ENCODE measurements at regions not wholly inside any gene's neighbourhood (a gene's known extent, or its start where the extent isn't known, plus 50 kb on each side); places are given as distances from the start of the nearest gene placed in this dataset.

- TF ChIP-seq REST (IDR thresholded peaks at IDR 0.05; ENCODE audit: low read depth, low read length) (no peak), FOXM1 (IDR thresholded peaks at IDR 0.05; ENCODE audit: low read depth) (no peak), ELF1 (IDR thresholded peaks at IDR 0.05) (no peak), USF2 (IDR thresholded peaks at IDR 0.05; ENCODE audit: borderline replicate concordance, low read depth, low read length) (no peak), CTCF (IDR thresholded peaks at IDR 0.05) (no peak), YY1 (IDR thresholded peaks at IDR 0.05; ENCODE audit: low read depth) (no peak), TEAD4 (IDR thresholded peaks at IDR 0.05; ENCODE audit: borderline replicate concordance, insufficient read depth) (no peak), GABPA (IDR thresholded peaks at IDR 0.05; ENCODE audit: low read depth) (no peak)
Observed at GRCh38 chr14:104344818-104345620, 206.6 kb downstream of the KIF26A start (continued).

- H3F3A ChIP-seq (replicated peaks; ENCODE audit: insufficient read depth), result no peaks in the 10 kb centered on the region
- ChIA-PET POLR2A (no interaction called here), CTCF (interaction anchor here (0.7 kb wide), 1 partner anchor 10 kb away, joined by 3 read pairs; no protein-coding TSS in a partner anchor)
- no peaks in the 10 kb centered on the region for H3K9me3 ChIP-seq
- 43% methylated on average over 15 of the region's 20 CpGs for WGBS (ENCODE audit: low lambda C conversion rate)
- peaks cover 0 to 20% of the 10 kb centered on the region in 2 experiments; a peak in 1 of 4 replicates for H3K4me1 ChIP-seq (ENCODE audit: control insufficient read depth in 1 of 2, insufficient read depth in 2 of 2, low read depth in 1 of 2, low read length in 1 of 2)
- no peak overlapping the region for H2AFZ ChIP-seq (ENCODE audit: low read depth)
- no peaks in the 10 kb centered on the region for H3K9me2 ChIP-seq
- H4K20me1 ChIP-seq (ENCODE audit: insufficient read depth), result no peaks in the 10 kb centered on the region
- no peak overlapping the region for H3K27ac ChIP-seq (ENCODE audit: low read depth in 2 of 2, low read length in 1 of 2)
- no peak overlapping the region for H3K9ac ChIP-seq
- no peaks in the 10 kb centered on the region for H3K27me3 ChIP-seq (ENCODE audit: insufficient read depth)
- no peaks in the 10 kb centered on the region for H3K36me3 ChIP-seq (replicated peaks in 1 of 2; ENCODE audit: control insufficient read depth in 1 of 2, insufficient read depth in 2 of 2, low read length in 1 of 2)
- H3K4me2 ChIP-seq, result no peak overlapping the region
- no peak overlapping the region for H3K4me3 ChIP-seq (ENCODE audit: low read depth in 2 of 2, low read length in 1 of 2)
- no peak for DNase-seq
- H3K79me2 ChIP-seq (ENCODE audit: insufficient read depth), result no peaks in the 10 kb centered on the region
- TF ChIP-seq NRF1 (IDR thresholded peaks at IDR 0.05; ENCODE audit: low read depth, low read length) (no peak), ZBTB33 (IDR thresholded peaks at IDR 0.05; ENCODE audit: borderline replicate concordance, low read depth) (no peak), RAD21 (IDR thresholded peaks at IDR 0.05; ENCODE audit: low read length) (no peak), FOXJ3 (CRISPR knock-in tag; IDR thresholded peaks at IDR 0.05) (no peak), GABPA (IDR thresholded peaks at IDR 0.05; ENCODE audit: low read depth) (no peak), NFIC (IDR thresholded peaks at IDR 0.05; ENCODE audit: borderline replicate concordance) (no peak), USF2 (IDR thresholded peaks at IDR 0.05; ENCODE audit: borderline replicate concordance, low read depth, low read length) (no peak), RCOR1 (IDR thresholded peaks at IDR 0.05; ENCODE audit: low read length) (no peak), JUND (IDR thresholded peaks at IDR 0.05) (no peak), USF1 (IDR thresholded peaks at IDR 0.05; ENCODE audit: borderline replicate concordance, low read depth) (no peak), TCF12 (IDR thresholded peaks at IDR 0.05) (no peak), YY1 (IDR thresholded peaks at IDR 0.05; ENCODE audit: low read depth) (no peak), SIN3A (IDR thresholded peaks at IDR 0.05; ENCODE audit: borderline replicate concordance, low read depth, low read length) (no peak)
Observed at GRCh38 chr14:104345621-104346462, 207.5 kb downstream of the KIF26A start.

Measured in SK-N-SH (cell line).